ENCODE measurements at regions not wholly inside any gene's neighbourhood (a gene's known extent, or its start where the extent isn't known, plus 50 kb on each side); places are given as distances from the start of the nearest gene placed in this dataset.

DNA sequence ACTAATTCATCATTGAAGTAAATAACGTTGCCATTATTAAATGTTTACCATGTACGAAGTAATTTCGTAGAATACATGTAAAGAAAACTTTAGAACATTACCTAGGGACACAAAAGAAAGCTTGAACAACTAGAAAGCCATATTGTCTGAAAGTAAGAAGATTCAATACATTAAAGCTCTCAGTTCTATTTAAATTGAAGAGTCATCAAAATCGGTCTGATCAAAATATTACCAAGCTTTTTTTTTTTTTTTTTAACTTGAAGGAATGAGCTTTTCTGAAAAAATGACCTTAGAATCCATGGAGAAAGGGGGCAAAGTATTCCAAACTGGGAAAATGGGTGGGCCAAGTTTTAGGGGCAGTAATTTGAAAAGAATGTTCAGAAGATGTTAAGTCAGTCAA lies 300.8 kb downstream of the GPD2 start:
- CTCF ChIA-PET = interaction anchor here (1.2 kb wide), 2 partner anchors 8 to 457 kb away, joined by 3 to 4 read pairs; no protein-coding TSS in a partner anchor
- no peak overlapping the region for H2AFZ ChIP-seq (ENCODE audit: low read depth, low read length)
- no peaks in the 10 kb centered on the region for H3K9me1 ChIP-seq (replicated peaks; ENCODE audit: control insufficient read depth, extremely low read depth, insufficient read depth, low read length)
- no TSS peak for BruUV-seq (replicated peaks)
- no peaks in the 10 kb centered on the region for H3K27me3 ChIP-seq (ENCODE audit: control insufficient read depth in 2 of 2, insufficient read depth in 2 of 2, low read length in 2 of 2)
- H3K27ac ChIP-seq (ENCODE audit: insufficient read depth, low read depth, low read length) = no peak overlapping the region
- no peak overlapping the region for H3K9ac ChIP-seq (replicated peaks; ENCODE audit: extremely low read depth, insufficient read depth, low read length)
- H4K20me1 ChIP-seq (replicated peaks; ENCODE audit: control insufficient read depth, extremely low read depth, insufficient read depth, low read length) = no peaks in the 10 kb centered on the region
- no peaks in the 10 kb centered on the region for H3K79me2 ChIP-seq (ENCODE audit: control insufficient read depth, insufficient read depth, low read length)
- TF ChIP-seq, protein P1, sequence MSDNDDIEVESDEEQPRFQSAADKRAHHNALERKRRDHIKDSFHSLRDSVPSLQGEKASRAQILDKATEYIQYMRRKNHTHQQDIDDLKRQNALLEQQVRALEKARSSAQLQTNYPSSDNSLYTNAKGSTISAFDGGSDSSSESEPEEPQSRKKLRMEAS (IDR thresholded peaks at IDR 0.05; ENCODE audit: insufficient read depth, insufficient read length) = no peak
- TF ChIP-seq JUN (IDR thresholded peaks at IDR 0.05; ENCODE audit: borderline replicate concordance, insufficient read depth, insufficient read length, low read depth) (no peak), POLR2A (IDR thresholded peaks at IDR 0.05; ENCODE audit: low read depth, low read length) (no peak), POLR2AphosphoS5 (IDR thresholded peaks at IDR 0.05; ENCODE audit: insufficient read depth, low read depth, low read length) (no peak), MYC (IDR thresholded peaks at IDR 0.05; ENCODE audit: low read depth, low read length) (no peak), GATA2 (IDR thresholded peaks at IDR 0.05; ENCODE audit: insufficient read depth, insufficient read length, low read depth, low read length) (no peak), FOS (IDR thresholded peaks at IDR 0.05; ENCODE audit: borderline replicate concordance, insufficient read depth, low read length) (no peak), EZH2 (IDR thresholded peaks at IDR 0.05; ENCODE audit: borderline replicate concordance, low read depth, low read length, severe bottlenecking) (no peak)
- TF ChIP-seq, protein P2, sequence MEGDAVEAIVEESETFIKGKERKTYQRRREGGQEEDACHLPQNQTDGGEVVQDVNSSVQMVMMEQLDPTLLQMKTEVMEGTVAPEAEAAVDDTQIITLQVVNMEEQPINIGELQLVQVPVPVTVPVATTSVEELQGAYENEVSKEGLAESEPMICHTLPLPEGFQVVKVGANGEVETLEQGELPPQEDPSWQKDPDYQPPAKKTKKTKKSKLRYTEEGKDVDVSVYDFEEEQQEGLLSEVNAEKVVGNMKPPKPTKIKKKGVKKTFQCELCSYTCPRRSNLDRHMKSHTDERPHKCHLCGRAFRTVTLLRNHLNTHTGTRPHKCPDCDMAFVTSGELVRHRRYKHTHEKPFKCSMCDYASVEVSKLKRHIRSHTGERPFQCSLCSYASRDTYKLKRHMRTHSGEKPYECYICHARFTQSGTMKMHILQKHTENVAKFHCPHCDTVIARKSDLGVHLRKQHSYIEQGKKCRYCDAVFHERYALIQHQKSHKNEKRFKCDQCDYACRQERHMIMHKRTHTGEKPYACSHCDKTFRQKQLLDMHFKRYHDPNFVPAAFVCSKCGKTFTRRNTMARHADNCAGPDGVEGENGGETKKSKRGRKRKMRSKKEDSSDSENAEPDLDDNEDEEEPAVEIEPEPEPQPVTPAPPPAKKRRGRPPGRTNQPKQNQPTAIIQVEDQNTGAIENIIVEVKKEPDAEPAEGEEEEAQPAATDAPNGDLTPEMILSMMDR (IDR thresholded peaks at IDR 0.05; ENCODE audit: extremely low read depth in 1 of 2, insufficient read depth in 1 of 2, low read depth in 1 of 2, low read length in 2 of 2) = no peak
- FAIRE-seq (no peak), DNase-seq (ENCODE audit: low read depth, low spot score) (no peak)
- no peak overlapping the region for H3K4me2 ChIP-seq (ENCODE audit: insufficient read depth, low read length)
- POLR2A ChIA-PET = interaction anchor here (0.6 kb wide), 1 partner anchor 403 kb away, joined by 3 read pairs; no protein-coding TSS in a partner anchor
- intact Hi-C loops (cut with micrococcal nuclease) = no loop called here
- H3K4me3 ChIP-seq (replicated peaks in 1 of 3; ENCODE audit: insufficient read depth in 1 of 3, low read depth in 1 of 3, low read length in 3 of 3) = no peak overlapping the region
- H3K9me3 ChIP-seq (replicated peaks; ENCODE audit: control insufficient read depth, insufficient read depth, low read length) = no peaks in the 10 kb centered on the region
- no peaks in the 10 kb centered on the region for H3K36me3 ChIP-seq (ENCODE audit: control insufficient read depth in 2 of 2, extremely low read depth in 1 of 2, insufficient read depth in 2 of 2, low read length in 2 of 2)
- dilution Hi-C loops (cut with MboI; ENCODE audit: extremely low pct_ligation_motif_present, low sequenced_read_pairs) = no loop called here
- no peaks in the 10 kb centered on the region for H3K4me1 ChIP-seq (ENCODE audit: control insufficient read depth, extremely low read depth, insufficient read depth, low read length)

Measured in endothelial cell of umbilical vein (primary cell).